Suprapubic skin (tissue), 3 donors: ENCODE measurements at regions not wholly inside any gene's neighbourhood (a gene's known extent, or its start where the extent isn't known, plus 50 kb on each side); places are given as distances from the start of the nearest gene placed in this dataset.

Source experiments
- POLR2AphosphoS5 ChIP-seq, 3 donors: sonication (generic); formaldehyde crosslinking; IDR thresholded peaks; one replicate each; pipeline ENCODE4 v1.6.1; 2017; ENCODE audit warnings: antibody characterized with exemption in 3 of 3
- TF ChIP-seq, protein P1 (sequence below), 2 donors: fragments of 200-600 bp in 1 of 2; fragments of 450-650 bp in 1 of 2; sonication (generic) in 1 of 2; IDR thresholded peaks; one replicate each; pipeline ENCODE4 v1.5.1; 2016 to 2019; ENCODE audit warnings: antibody characterized with exemption in 2 of 2, mild to moderate bottlenecking in 1 of 2, moderate library complexity in 1 of 2

DNA sequence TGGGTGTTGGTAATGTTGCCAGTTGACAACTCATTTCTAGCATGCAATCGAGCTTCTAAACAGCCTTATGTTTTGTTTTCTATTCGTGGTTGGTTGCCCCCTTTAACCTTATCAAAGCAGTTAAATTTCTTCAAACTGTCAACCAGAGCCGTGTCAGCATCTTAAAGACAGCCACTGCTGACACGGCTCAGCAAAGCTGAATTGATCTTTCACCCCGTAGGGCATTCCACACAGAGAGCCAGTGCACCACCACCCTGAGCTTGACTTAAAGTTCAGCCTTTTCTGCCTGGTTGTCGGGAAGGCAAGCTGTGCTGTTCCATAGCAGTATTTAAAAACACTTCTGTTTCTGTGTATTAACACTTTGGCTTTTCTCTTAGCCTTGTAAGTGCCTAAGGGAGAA is 355.0 kb upstream of the CHST9 start:
- TF ChIP-seq, protein P1, sequence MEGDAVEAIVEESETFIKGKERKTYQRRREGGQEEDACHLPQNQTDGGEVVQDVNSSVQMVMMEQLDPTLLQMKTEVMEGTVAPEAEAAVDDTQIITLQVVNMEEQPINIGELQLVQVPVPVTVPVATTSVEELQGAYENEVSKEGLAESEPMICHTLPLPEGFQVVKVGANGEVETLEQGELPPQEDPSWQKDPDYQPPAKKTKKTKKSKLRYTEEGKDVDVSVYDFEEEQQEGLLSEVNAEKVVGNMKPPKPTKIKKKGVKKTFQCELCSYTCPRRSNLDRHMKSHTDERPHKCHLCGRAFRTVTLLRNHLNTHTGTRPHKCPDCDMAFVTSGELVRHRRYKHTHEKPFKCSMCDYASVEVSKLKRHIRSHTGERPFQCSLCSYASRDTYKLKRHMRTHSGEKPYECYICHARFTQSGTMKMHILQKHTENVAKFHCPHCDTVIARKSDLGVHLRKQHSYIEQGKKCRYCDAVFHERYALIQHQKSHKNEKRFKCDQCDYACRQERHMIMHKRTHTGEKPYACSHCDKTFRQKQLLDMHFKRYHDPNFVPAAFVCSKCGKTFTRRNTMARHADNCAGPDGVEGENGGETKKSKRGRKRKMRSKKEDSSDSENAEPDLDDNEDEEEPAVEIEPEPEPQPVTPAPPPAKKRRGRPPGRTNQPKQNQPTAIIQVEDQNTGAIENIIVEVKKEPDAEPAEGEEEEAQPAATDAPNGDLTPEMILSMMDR (IDR thresholded peaks at IDR 0.05) = no peak
- no peak for TF ChIP-seq POLR2AphosphoS5 (IDR thresholded peaks at IDR 0.05)
